ENCODE measurements at regions not wholly inside any gene's neighbourhood (a gene's known extent, or its start where the extent isn't known, plus 50 kb on each side); places are given as distances from the start of the nearest gene placed in this dataset.

- DNase-seq: no peak
Observed at GRCh38 chr19:31562966-31563612, 213.9 kb upstream of the TSHZ3 start.

DNA sequence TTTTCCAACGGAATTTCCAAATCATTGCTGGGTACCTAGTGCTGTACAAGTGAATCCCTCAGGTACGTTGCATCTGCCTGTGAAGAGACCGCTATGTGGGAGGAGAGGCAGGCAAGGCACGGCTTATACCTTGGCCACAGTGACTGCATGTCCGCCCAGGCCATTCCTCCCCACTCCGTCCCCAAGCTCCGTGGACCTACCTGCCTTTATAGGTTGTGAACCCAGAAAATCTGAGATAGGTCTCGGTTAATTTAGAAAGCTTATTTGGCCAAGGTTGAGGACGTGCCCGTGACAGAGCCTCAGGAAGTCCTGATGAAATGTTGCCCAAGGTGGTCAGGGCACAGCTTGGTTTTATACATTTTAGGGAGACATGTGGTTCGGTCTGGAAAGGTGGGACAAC, 218.5 kb upstream of the TSHZ3 start:
- DNase-seq: no peak

GRCh38 chr19:31568724-31569123, 219.5 kb upstream of the TSHZ3 start:
- DNase-seq: no peak

DNA sequence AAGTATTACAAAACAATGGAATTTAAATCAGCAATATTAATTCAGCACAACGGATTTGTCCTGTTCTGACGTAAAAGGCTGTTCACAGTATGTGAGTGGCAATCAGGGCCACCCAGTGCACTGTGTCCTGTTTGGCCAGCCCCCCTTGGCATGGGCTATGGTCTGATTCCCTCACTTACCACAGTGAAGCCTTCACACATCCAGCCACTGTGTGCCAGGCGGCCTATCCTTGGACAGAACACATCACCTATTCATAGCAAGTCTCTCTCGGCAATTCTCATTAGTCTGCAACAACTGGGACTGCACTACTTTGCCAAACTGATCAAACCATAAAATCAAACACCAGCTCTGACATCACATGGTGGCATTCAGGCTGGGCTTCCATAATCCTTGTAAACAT, 221.5 kb upstream of the TSHZ3 start:
- DNase-seq: no peak

- DNase-seq: no peak
Observed at GRCh38 chr19:31572102-31572975, 223.1 kb upstream of the TSHZ3 start.

GRCh38 chr19:31572976-31573298, 223.7 kb upstream of the TSHZ3 start:
- DNase-seq: no peak

- DNase-seq: no peak
Observed at GRCh38 chr19:31574251-31574973, 225.2 kb upstream of the TSHZ3 start.

- DNase-seq: no peak
Observed at GRCh38 chr19:31575846-31576335, 226.7 kb upstream of the TSHZ3 start.

GRCh38 chr19:31578326-31578725, 229.1 kb upstream of the TSHZ3 start:
- no peak for DNase-seq

GRCh38 chr19:31583148-31583547, 233.9 kb upstream of the TSHZ3 start:
- DNase-seq: no peak

- DNase-seq: no peak
Observed at GRCh38 chr19:31586282-31586681, 237.0 kb upstream of the TSHZ3 start.

DNA sequence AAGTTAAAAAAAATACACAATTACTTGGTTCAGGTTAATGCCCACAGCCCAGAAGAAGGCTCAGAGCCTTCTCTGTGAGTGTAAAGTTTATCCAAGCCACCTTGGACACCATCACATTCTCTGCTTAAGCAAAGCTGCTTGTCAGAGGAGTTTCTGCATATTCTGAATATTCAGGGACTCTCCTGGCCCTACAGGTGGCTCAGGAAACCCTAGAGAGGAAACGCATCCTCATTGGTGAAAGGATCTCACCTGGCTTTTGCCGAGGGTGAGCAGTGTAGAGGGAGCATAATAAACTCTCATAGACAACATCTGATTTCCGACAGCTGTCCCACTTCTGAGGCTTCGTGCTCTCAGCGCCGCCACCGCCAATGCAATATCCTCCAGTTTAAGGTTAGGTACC, 239.9 kb upstream of the TSHZ3 start:
- no peak for DNase-seq

DNA sequence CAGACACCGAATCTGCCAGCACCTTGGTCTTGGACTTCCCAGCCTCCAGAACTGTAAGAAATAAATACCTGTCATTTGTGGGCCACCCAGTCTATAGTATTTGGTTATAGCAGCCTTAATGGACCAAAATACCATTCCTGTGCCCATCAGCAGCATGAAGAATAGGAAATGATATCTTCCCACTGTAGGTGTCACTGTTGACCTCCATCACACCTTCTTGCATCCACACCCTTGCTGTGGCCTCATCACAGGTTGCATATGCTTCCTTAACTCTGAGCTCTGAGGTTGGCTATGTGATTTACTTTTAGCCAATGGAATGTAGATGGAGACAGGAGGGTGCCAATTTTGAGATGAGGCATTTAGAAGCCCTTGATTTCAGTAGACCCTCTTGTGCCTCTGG, 242.0 kb upstream of the TSHZ3 start:
- no peak for DNase-seq

DNA sequence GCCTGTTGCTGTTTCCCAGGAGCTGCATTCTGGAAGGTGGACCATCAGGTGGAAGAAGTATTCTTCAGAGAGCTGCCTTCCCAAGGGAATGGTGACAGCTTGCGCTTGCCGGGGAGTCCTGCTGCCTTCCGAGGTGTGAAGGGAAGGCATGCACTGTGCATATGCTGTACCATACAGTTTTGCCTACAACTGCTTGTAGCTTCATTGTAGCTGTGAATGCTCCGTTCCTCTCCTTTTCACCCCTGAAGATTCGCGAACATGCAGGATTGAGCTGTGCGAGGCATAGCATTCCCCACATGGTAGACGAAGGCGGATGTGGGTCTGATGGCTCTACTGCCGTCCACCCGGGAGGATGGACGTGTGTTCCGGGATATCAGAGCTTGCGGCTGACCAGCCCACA, 243.2 kb upstream of the TSHZ3 start:
- DNase-seq: no peak

DNA sequence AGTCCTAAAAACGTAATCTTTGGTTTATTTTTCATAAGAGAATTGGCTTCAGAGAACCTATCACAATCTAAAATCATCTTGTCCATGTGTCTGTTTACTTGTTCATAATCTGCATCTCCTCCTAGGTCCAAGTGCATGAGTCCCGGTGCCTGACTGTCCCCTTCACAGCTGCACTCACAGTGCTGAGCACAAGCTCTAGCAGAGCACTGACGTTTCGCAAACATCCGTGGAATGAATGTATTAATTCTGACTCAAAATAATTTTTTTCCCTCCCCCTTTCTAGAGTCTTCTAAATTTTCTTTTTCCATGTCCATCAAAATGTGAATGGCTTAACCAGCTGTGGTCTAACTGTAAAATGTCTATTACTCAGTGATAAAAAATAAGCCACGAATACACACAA, 245.5 kb upstream of the TSHZ3 start:
- no peak for DNase-seq

- no peak for DNase-seq
Observed at GRCh38 chr19:31595521-31595920, 246.3 kb upstream of the TSHZ3 start.

DNA sequence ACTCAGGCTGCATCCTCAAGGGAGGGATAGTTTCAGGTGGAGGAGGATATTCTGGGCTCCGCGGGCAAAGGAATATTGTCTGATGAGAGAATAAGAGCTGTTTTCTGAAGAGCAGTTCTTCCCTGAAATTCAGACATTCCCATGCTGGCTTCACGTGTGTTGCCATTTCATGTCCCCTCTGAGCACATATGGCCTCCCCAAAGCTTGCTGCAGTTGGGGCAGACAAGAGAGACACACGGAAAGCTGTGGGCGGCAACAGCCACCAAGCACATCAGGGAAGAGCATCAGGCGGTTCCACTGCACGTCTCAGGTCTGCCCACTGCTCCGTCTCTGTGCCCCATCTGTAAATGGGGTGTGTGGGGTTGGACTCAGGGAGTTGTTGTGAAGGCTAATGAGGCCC, 247.5 kb upstream of the TSHZ3 start:
- DNase-seq: no peak

- DNase-seq: no peak
Observed at GRCh38 chr19:31597616-31598015, 248.4 kb upstream of the TSHZ3 start.

GRCh38 chr19:31598730-31599238, 249.5 kb upstream of the TSHZ3 start:
- DNase-seq: no peak

- no peak for DNase-seq
Observed at GRCh38 chr19:31600731-31601295, 251.6 kb upstream of the TSHZ3 start.

- DNase-seq: no peak
Observed at GRCh38 chr19:31601855-31602254, 252.6 kb upstream of the TSHZ3 start.

GRCh38 chr19:31602548-31602947, 253.3 kb upstream of the TSHZ3 start:
- DNase-seq: no peak

GRCh38 chr19:31604493-31605040, 255.3 kb upstream of the TSHZ3 start:
- DNase-seq: no peak

Measured in fibroblast of skin of scalp (primary cell).